ENCODE measurements at regions not wholly inside any gene's neighbourhood (a gene's known extent, or its start where the extent isn't known, plus 50 kb on each side); places are given as distances from the start of the nearest gene placed in this dataset.

DNA sequence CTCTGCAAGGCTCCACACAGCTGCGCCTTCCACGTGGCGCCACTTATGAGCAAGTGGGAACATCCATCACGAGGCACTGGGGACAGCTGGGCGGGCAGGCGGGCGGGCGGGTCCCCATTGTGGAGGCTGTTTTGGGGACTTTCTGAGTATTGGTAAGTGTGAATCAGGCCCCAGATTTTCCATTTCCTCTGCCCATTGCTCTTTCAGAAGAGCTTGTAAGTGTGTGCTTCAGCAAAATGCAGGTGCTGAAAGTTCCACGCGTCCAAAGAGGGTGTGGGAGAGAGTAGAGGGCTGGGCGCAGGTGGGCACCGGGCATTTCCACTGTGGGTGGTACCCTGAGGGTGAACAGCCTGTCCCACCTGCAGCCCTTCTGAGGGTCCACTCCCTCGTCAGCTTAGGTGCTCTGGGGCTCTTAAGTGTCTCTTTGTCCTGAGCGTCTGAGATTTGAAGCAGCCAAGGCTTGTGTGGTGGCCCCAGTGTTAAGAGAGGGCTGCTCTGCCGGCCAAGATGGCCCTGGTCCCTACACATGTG lies 177.1 kb downstream of the RPLP1 start:
- no peak for DNase-seq

GRCh38 chr15:69631005-69631404 lies 178.4 kb downstream of the RPLP1 start:
- DNase-seq = no peak

DNA sequence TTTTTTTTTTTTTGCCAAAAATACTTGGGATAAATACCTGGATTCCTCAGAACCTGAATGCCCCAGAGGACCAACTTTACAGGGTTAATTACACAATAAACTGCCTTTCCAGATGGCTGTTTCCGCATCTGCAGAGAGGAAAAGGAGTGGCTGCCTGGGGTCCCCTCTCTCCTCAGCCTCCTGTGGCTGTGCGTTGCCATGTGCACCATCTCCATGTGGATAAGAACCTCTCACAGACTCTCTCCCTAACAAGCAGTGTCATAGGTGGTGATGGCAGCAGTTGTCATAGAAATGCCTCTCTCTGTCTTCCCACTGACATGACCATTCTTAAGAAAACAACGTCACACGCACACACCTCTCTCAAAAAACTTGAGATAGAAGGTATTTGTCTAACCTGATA lies 179.4 kb downstream of the RPLP1 start:
- DNase-seq = no peak

- no peak for DNase-seq
Measured at GRCh38 chr15:69634860-69635259, 182.2 kb downstream of the RPLP1 start.

GRCh38 chr15:69636169-69636915 lies 183.7 kb downstream of the RPLP1 start:
- no peak for DNase-seq

DNA sequence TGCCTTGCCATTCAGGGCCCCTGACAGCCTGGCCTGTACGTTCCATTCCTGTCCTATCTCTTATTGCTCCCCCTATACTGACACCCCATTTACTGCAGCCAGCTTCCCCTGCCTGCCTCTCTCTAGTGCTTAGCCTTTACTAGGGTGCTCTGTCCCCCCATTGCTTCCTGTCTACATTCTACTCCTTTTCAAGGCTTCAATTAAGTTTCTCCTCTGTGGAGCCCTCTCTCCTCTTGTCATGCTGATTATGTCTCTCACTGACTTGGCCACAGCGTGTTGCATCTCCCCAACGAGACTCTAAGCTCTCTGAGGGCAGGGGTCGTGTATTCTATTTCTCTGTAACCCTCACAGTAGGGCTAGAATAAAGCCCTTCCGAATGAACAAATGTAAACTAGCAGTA lies 185.2 kb downstream of the RPLP1 start:
- no peak for DNase-seq

DNA sequence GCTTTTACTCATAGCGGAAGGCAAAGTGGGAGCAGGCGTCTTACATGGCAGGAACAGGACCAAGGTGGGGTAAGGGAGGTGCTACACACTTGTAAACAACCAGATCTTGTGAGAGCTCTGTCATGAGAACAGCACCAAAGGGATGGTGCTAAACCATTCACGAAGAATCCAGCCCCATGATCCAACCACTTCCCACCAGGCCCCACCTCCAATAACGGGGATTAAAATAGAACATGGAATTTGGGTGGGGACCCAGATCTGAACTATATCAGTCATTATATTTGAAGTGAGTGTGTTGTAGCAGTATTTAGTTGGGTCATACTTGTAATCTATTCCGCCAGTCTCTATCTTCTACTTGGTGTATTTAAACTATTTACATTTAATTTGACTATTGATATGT lies 190.9 kb downstream of the RPLP1 start:
- DNase-seq = no peak

DNA sequence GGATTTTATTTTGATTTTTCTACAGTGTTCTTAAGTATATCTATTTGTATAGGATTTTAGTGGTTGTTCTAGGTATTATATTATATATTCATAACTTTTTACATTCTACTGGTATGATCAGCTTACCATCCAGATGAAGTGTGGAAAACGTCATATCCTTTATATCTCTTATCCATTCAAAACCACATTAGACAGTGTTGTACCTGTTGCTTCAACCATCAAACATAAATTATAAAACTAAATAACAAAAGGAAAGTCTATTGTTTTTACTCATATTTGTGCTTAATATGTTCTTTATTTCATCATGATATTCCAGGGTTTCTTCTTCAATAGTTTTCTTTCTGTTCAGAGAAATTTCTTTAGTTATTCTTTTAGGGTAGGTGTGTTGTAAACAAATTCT lies 191.4 kb downstream of the RPLP1 start:
- DNase-seq = no peak

- no peak for DNase-seq
Measured at GRCh38 chr15:69644876-69645275, 192.3 kb downstream of the RPLP1 start.

GRCh38 chr15:69647142-69647513 lies 194.5 kb downstream of the RPLP1 start:
- DNase-seq = no peak

DNA sequence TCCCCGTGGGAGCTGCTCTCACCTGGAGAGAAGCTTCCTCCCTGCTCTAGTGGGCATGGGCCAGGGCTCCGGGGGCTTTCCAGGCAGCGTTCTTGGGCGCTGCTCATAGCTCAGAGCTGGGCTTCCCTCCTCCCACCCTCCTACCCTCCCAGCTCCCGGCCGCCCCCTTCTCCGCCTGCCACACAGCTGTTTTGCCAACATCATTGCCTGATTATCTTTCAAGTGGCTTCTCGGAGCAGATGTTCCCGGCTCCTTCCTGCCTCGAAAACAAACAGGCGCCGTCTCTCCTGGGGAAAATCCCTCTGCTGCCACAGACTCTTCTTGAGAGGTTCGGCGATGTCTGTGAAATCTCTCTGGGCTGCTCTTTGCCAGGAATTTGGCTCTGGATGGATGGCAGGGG lies 195.6 kb downstream of the RPLP1 start:
- DNase-seq = no peak

GRCh38 chr15:69648775-69649735 lies 196.4 kb downstream of the RPLP1 start:
- DNase-seq = no peak

DNA sequence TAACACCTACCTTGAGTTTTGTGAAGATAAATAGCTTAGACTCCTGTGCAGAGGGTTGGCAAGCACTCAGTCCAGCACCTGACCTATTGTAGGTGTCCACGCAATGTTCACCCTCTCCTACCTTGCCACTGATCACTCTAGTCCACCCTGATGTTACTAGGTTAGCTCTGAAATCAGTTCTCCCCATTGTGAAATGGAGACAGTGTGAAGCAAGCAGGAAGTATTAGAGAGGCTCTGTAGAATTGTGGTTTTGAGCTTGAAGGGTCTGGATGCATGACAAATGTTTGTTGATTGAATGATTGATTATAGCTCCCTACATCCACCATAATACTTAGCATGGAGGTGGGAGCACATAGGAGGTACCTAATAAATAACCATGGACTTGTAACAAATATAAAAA lies 199.7 kb downstream of the RPLP1 start:
- DNase-seq = no peak

DNA sequence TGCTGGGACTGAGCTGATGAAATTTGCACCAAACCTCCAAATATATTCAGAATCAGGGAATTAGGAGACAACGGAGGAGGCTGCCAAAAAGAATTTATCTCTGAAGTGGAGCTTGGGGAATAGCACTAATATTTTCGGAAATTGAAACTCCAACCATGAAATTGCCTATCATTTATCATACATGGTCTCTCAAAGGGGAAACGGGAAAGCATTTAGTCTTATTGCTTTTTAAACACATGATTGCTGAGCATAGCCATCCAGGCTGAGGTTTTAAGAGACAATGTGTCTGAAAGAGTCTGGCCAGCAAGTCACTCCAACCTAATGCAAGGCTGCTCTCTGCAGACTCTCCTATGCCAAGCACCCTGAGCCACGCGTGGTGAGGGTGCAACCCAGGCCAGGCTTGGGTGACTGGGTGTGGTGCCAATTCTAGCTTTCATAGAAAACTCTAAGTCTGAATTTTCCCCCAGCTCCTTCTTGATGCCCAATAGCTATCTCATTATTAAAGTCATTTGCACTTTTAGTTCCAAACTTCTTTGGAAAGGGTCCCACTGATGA lies 200.2 kb downstream of the RPLP1 start:
- no peak for DNase-seq

DNA sequence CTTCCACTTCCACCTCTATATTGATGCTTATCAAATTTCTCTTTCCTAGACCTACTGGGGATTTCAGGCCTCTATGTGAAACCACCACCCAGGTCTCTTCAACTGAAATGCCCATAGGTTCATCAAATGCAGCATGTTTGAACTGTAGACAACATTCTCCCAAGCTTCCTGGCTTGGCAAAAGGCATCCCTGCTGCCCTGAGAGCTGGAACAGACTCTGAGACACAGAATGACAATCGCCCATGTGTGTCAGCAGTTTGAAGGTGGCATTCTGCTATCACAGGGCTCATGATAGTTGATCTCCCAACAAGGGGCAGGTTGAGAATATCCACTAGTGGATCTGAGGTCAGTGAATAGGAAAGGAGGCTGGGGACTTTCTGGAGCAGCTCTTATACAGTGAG lies 200.7 kb downstream of the RPLP1 start:
- no peak for DNase-seq

DNA sequence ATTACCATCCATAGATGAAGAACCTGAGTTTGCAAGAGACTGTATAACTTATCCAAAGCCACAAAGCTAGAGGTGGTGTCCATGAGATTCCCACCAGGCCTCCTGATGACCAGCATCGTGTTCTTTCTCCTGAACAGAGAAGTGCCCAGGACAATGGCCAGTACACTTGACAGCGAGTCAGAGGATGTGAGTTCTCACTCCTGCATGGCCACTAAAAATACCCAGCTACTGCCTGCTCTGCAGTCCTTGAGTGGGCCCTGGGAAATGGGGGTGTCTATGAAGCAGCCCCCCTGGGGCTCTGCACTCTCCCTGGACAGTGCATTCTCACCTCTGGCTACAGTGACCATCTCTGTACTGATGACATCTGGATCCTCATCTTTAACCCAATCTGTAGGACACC lies 201.2 kb downstream of the RPLP1 start:
- no peak for DNase-seq

DNA sequence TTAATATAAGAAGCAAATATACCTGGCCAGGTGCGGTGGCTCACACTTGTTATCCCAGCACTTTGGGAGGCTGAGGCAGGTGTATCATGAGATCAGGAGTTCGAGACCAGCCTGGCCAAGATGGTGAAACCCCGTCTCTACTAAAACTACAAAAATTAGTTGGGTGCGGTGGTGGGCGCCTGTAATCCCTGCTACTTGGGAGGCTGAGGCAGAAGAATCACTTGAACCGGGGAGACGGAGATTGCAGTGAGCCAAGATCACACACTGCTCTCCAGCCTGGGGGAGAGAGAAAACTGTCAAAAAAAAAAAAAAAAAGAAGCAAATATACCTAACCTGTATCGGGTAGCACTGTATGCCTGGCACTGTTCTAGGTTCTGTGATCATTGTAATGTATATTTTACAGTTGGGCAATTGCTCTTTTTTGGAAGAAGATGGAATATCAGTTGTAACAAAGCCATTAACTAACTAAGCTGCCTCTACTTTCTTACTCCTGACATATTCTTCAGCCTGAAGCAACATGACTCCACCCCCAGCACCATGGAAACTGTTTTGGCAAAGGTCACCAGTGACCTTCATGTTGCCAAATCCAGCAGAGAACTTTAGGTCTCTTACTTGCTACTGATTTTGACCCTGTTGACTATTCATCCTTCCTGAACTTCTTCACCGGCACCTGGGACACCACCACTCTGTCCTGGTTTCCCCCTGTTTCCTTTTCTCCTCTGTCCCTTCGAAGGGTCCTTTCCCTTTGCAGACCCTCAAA lies 203.8 kb downstream of the RPLP1 start:
- no peak for DNase-seq

GRCh38 chr15:69657626-69658025 lies 205.0 kb downstream of the RPLP1 start:
- no peak for DNase-seq

GRCh38 chr15:69658411-69658945 lies 205.9 kb downstream of the RPLP1 start:
- DNase-seq = no peak

- no peak for DNase-seq
Measured at GRCh38 chr15:69659454-69660050, 206.9 kb downstream of the RPLP1 start.

DNA sequence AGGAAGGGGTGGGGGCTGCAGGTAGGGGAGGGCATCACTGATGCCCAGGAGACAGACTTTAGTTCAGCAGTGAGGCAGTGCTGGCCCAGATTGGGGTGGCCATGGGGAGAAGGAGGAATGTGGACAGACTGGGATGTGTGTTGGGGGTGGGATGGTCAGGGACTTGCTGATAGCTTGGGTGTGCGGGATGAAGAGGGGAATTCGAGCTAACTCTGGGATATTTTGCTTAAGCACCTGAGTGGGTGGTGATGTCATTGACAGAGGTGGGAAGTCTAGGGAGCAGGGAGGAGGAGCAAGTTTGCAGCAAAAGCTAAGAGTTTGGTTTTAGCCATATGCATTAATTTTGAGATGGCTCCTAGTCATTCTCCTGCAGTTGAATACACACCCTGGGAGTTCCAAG lies 207.5 kb downstream of the RPLP1 start:
- DNase-seq = no peak

All from NCI-H446 treated with DMSO at 0.1 percent for 48 hours (cell line).